Nephron progenitor cell (in vitro differentiated cells): ENCODE measurements at regions not wholly inside any gene's neighbourhood (a gene's known extent, or its start where the extent isn't known, plus 50 kb on each side); places are given as distances from the start of the nearest gene placed in this dataset.

Experiments used
- DNase-seq: peaks from one replicate; pipeline ENCODE4 v3.0.0; 2021
- H3K27ac Mint-ChIP-seq: 2 replicates; pipeline ENCODE4 v1.8.0; 2021; ENCODE audit warnings: mild to moderate bottlenecking, moderate library complexity, mixed read lengths
- H3K27me3 Mint-ChIP-seq: 2 replicates; pipeline ENCODE4 v1.8.0; 2021; ENCODE audit warnings: mild to moderate bottlenecking, low read depth, mixed read lengths; ENCODE audit not compliant: poor library complexity
- H3K36me3 Mint-ChIP-seq: 2 replicates; pipeline ENCODE4 v1.8.0; 2021; ENCODE audit warnings: low read depth, mixed read lengths
- H3K4me1 Mint-ChIP-seq: 2 replicates; pipeline ENCODE4 v1.8.0; 2021; ENCODE audit warnings: mixed read lengths
- H3K4me3 Mint-ChIP-seq: 2 replicates; pipeline ENCODE4 v1.8.0; 2021; ENCODE audit warnings: mild to moderate bottlenecking, moderate library complexity, mixed read lengths
- H3K9me3 Mint-ChIP-seq: 2 replicates; pipeline ENCODE4 v1.8.0; 2021; ENCODE audit warnings: mild to moderate bottlenecking, moderate library complexity, mixed read lengths
- CTCF ChIP-seq: fragments of 200-600 bp; sonication (generic); IDR thresholded peaks from 2 replicates; pipeline ENCODE4 v1.5.0; 2021; ENCODE audit warnings: antibody characterized with exemption

- Mint-ChIP-seq H3K9me3 (peaks cover 2% of the 10 kb centered on the region), H3K27ac (no peak overlapping the region), H3K27me3 (no peaks in the 10 kb centered on the region), H3K36me3 (no peaks in the 10 kb centered on the region), H3K4me1 (peaks cover 22% of the 10 kb centered on the region), H3K4me3 (no peak overlapping the region)
- TF ChIP-seq CTCF, result no peak
- no peak for DNase-seq
Observed at GRCh38 chr5:117414926-117415325, 840.3 kb upstream of the SEMA6A start.

- Mint-ChIP-seq H3K27ac (peak overlapping the region; percentile 25), H3K27me3 (no peaks in the 10 kb centered on the region), H3K4me3 (no peak overlapping the region), H3K36me3 (peaks cover 4% of the 10 kb centered on the region), H3K4me1 (peaks cover 22% of the 10 kb centered on the region), H3K9me3 (peaks cover 5% of the 10 kb centered on the region)
- DNase-seq, result no peak
- no peak for TF ChIP-seq CTCF
Observed at GRCh38 chr5:117411701-117412100, 837.1 kb upstream of the SEMA6A start.

- H3K4me1 Mint-ChIP-seq, result peaks cover 5% of the 10 kb centered on the region
- H3K4me3 Mint-ChIP-seq, result no peak overlapping the region
- peaks cover 5% of the 10 kb centered on the region for H3K9me3 Mint-ChIP-seq
- peaks cover 4% of the 10 kb centered on the region for H3K36me3 Mint-ChIP-seq
- no peak overlapping the region for H3K27ac Mint-ChIP-seq
- no peaks in the 10 kb centered on the region for H3K27me3 Mint-ChIP-seq
- no peak for TF ChIP-seq CTCF
- DNase-seq, result no peak
Observed at GRCh38 chr5:117405197-117405596, 830.6 kb upstream of the SEMA6A start.

- Mint-ChIP-seq H3K27ac (peak overlapping the region; percentile 67), H3K36me3 (no peaks in the 10 kb centered on the region), H3K27me3 (no peaks in the 10 kb centered on the region), H3K4me3 (no peak overlapping the region), H3K9me3 (peaks cover 4% of the 10 kb centered on the region), H3K4me1 (peaks cover 15% of the 10 kb centered on the region)
- no peak for DNase-seq
- TF ChIP-seq CTCF, result no peak
Observed at GRCh38 chr5:117394506-117395157, 820.0 kb upstream of the SEMA6A start.

- no peak for DNase-seq
- peaks cover 6% of the 10 kb centered on the region for H3K9me3 Mint-ChIP-seq
- H3K27me3 Mint-ChIP-seq, result no peaks in the 10 kb centered on the region
- H3K36me3 Mint-ChIP-seq, result no peaks in the 10 kb centered on the region
- no peak for TF ChIP-seq CTCF
- peaks cover 15% of the 10 kb centered on the region for H3K4me1 Mint-ChIP-seq
- no peak overlapping the region for H3K27ac Mint-ChIP-seq
- H3K4me3 Mint-ChIP-seq, result no peak overlapping the region
Observed at GRCh38 chr5:117393125-117393524, 818.5 kb upstream of the SEMA6A start.

GRCh38 chr5:117380316-117380715, 805.7 kb upstream of the SEMA6A start:
- Mint-ChIP-seq H3K4me1 (no peaks in the 10 kb centered on the region), H3K27me3 (no peaks in the 10 kb centered on the region), H3K36me3 (no peaks in the 10 kb centered on the region), H3K4me3 (no peak overlapping the region), H3K9me3 (no peaks in the 10 kb centered on the region), H3K27ac (no peak overlapping the region)
- no peak for DNase-seq
- TF ChIP-seq CTCF, result no peak
